ENCODE measurements at regions not wholly inside any gene's neighbourhood (a gene's known extent, or its start where the extent isn't known, plus 50 kb on each side); places are given as distances from the start of the nearest gene placed in this dataset.

GRCh38 chr13:90675129-90675528 is 672.4 kb upstream of the MIR17HG start:
- no peak for DNase-seq (ENCODE audit: low read depth)

GRCh38 chr13:90680826-90681225 is 666.7 kb upstream of the MIR17HG start:
- no peak for DNase-seq (ENCODE audit: low read depth)

GRCh38 chr13:90683711-90684131 is 663.8 kb upstream of the MIR17HG start:
- no peak for DNase-seq (ENCODE audit: low read depth)

- DNase-seq (ENCODE audit: low read depth), result peak; percentile 83
Measured at GRCh38 chr13:90686442-90686841, 661.0 kb upstream of the MIR17HG start.

- DNase-seq (ENCODE audit: low read depth), result no peak
Measured at GRCh38 chr13:90689111-90689510, 658.4 kb upstream of the MIR17HG start.

GRCh38 chr13:90690458-90691080 is 656.9 kb upstream of the MIR17HG start:
- DNase-seq (ENCODE audit: low read depth), result peak; percentile 60

- peak; percentile 70 for DNase-seq (ENCODE audit: low read depth)
Measured at GRCh38 chr13:90696254-90696653, 651.2 kb upstream of the MIR17HG start.

GRCh38 chr13:90696656-90697055 is 650.8 kb upstream of the MIR17HG start:
- no peak for DNase-seq (ENCODE audit: low read depth)

GRCh38 chr13:90700340-90700739 is 647.1 kb upstream of the MIR17HG start:
- no peak for DNase-seq (ENCODE audit: low read depth)

- no peak for DNase-seq (ENCODE audit: low read depth)
Measured at GRCh38 chr13:90701264-90701663, 646.2 kb upstream of the MIR17HG start.

GRCh38 chr13:90702050-90702449 is 645.4 kb upstream of the MIR17HG start:
- DNase-seq (ENCODE audit: low read depth), result no peak

- DNase-seq (ENCODE audit: low read depth), result no peak
Measured at GRCh38 chr13:90706631-90707030, 640.9 kb upstream of the MIR17HG start.

GRCh38 chr13:90708128-90708527 is 639.4 kb upstream of the MIR17HG start:
- DNase-seq (ENCODE audit: low read depth), result no peak

GRCh38 chr13:90709319-90709718 is 638.2 kb upstream of the MIR17HG start:
- no peak for DNase-seq (ENCODE audit: low read depth)

GRCh38 chr13:90710164-90710759 is 637.2 kb upstream of the MIR17HG start:
- DNase-seq (ENCODE audit: low read depth), result no peak

GRCh38 chr13:90713441-90714133 is 633.9 kb upstream of the MIR17HG start:
- DNase-seq (ENCODE audit: low read depth), result no peak

- DNase-seq (ENCODE audit: low read depth), result no peak
Measured at GRCh38 chr13:90715485-90715884, 632.0 kb upstream of the MIR17HG start.

GRCh38 chr13:90717451-90717936 is 630.0 kb upstream of the MIR17HG start:
- peak; percentile 72 for DNase-seq (ENCODE audit: low read depth)

- no peak for DNase-seq (ENCODE audit: low read depth)
Measured at GRCh38 chr13:90719461-90719860, 628.0 kb upstream of the MIR17HG start.

GRCh38 chr13:90721937-90722336 is 625.5 kb upstream of the MIR17HG start:
- DNase-seq (ENCODE audit: low read depth), result no peak

- no peak for DNase-seq (ENCODE audit: low read depth)
Measured at GRCh38 chr13:90723381-90723780, 624.1 kb upstream of the MIR17HG start.

GRCh38 chr13:90726375-90726774 is 621.1 kb upstream of the MIR17HG start:
- no peak for DNase-seq (ENCODE audit: low read depth)

- DNase-seq (ENCODE audit: low read depth), result no peak
Measured at GRCh38 chr13:90732049-90732448, 615.4 kb upstream of the MIR17HG start.
